Panc1 (cell line): ENCODE measurements at regions not wholly inside any gene's neighbourhood (a gene's known extent, or its start where the extent isn't known, plus 50 kb on each side); places are given as distances from the start of the nearest gene placed in this dataset.

Experiments
- ATAC-seq: fragments of 200-7000 bp; cut with Tn5 transposase; 2 replicates; pipeline ENCODE4 v1.9.1; 2020; ENCODE audit warnings: mild to moderate bottlenecking, moderate library complexity
- BruUV-seq: library from RNA; stranded (reverse); fragments of 400-500 nt; replicated peaks from 2 replicates; lab custom pipeline; 2021; lab: Mats Ljungman, UMichigan
- CTCF ChIA-PET: fragments of 300-600 bp; sonication (Branson Sonifier 250); formaldehyde crosslinking; loops from one replicate; lab custom pipeline; 2022; ENCODE audit warnings: antibody characterized with exemption; lab: Charles Lee
- POLR2A ChIA-PET: fragments of 300-600 bp; sonication (Branson Sonifier 250); formaldehyde crosslinking; loops from one replicate; lab custom pipeline; 2022; ENCODE audit warnings: antibody characterized with exemption; lab: Charles Lee
- DNase-seq: peaks from one replicate; pipeline ENCODE4 v3.0.0-alpha.2; 2010; ENCODE audit warnings: low read depth, low spot score
- H3K27ac ChIP-seq: 2 replicates; pipeline ENCODE4 v1.5.1; 2011; ENCODE audit warnings: mild to moderate bottlenecking, low read length, inconsistent platforms
- H3K27me3 ChIP-seq: fragments of 200-500 bp; sonication (Bioruptor generic); 2 replicates; pipeline ENCODE4 v1.6.0; 2014; ENCODE audit warnings: low read length, inconsistent platforms; ENCODE audit not compliant: control insufficient read depth, insufficient read depth
- H3K36me3 ChIP-seq: fragments of 200-500 bp; sonication (Bioruptor generic); 2 replicates; pipeline ENCODE4 v1.5.1; 2014; ENCODE audit warnings: inconsistent platforms, mild to moderate bottlenecking, low read length, moderate library complexity; ENCODE audit not compliant: control insufficient read depth, insufficient read depth
- H3K4me1 ChIP-seq: 2 replicates; pipeline ENCODE4 v1.5.1; 2011; ENCODE audit warnings: inconsistent platforms, mild to moderate bottlenecking, low read length, moderate library complexity; ENCODE audit not compliant: control insufficient read depth, insufficient read depth
- H3K4me3 ChIP-seq, 2 experiments: 2 replicates each; pipeline ENCODE4 v1.5.1; 2011 to 2012; ENCODE audit warnings: low read depth in 2 of 2, low read length in 2 of 2, mild to moderate bottlenecking in 2 of 2, inconsistent platforms in 1 of 2, moderate library complexity in 1 of 2
- H3K9me3 ChIP-seq: fragments of 200-500 bp; sonication (Bioruptor generic); 2 replicates; pipeline ENCODE4 v1.5.1; 2014; ENCODE audit warnings: low read depth, mild to moderate bottlenecking, inconsistent platforms, low read length, moderate library complexity; ENCODE audit not compliant: control insufficient read depth, insufficient read depth
- POLR2AphosphoS5 ChIP-seq: IDR thresholded peaks from 2 replicates; pipeline ENCODE4 v1.6.1; 2012; ENCODE audit warnings: mild to moderate bottlenecking, low read depth, low read length, moderate library complexity
- SIN3A ChIP-seq: IDR thresholded peaks from 2 replicates; pipeline ENCODE4 v1.6.1; 2012; ENCODE audit warnings: low read depth, mild to moderate bottlenecking, low read length, moderate library complexity, borderline replicate concordance; ENCODE audit not compliant: insufficient read depth
- TCF7L2 ChIP-seq: IDR thresholded peaks from 2 replicates; pipeline ENCODE4 v1.6.1; 2011; ENCODE audit warnings: mild to moderate bottlenecking, low read depth, low read length, inconsistent platforms
- in situ Hi-C: cut with HindIII; loops from 2 replicates; pipeline ENCODE4 v1.10.0; 2016; ENCODE audit warnings: low sequenced_read_pairs, low pct_unique_long_range_greater_than_20kb
- intact Hi-C: fragments of 100-400 bp; cut with micrococcal nuclease; formaldehyde crosslinking; loops from one replicate; pipeline ENCODE4 v1.10.0; 2022; ENCODE audit not compliant: unreplicated experiment
- TF ChIP-seq, protein P1 (sequence below), 2 experiments: IDR thresholded peaks; 2 replicates each; pipeline ENCODE4 v1.6.1; 2011 to 2012; ENCODE audit warnings: low read depth in 2 of 2, control low read depth in 1 of 2, low read length in 1 of 2, mild to moderate bottlenecking in 1 of 2, moderate library complexity in 1 of 2; ENCODE audit not compliant: insufficient read depth in 1 of 2
- TF ChIP-seq, protein P2 (sequence below): fragments of 450-650 bp; IDR thresholded peaks from 2 replicates; pipeline ENCODE4 v1.5.1; 2017; ENCODE audit warnings: mild to moderate bottlenecking

DNA sequence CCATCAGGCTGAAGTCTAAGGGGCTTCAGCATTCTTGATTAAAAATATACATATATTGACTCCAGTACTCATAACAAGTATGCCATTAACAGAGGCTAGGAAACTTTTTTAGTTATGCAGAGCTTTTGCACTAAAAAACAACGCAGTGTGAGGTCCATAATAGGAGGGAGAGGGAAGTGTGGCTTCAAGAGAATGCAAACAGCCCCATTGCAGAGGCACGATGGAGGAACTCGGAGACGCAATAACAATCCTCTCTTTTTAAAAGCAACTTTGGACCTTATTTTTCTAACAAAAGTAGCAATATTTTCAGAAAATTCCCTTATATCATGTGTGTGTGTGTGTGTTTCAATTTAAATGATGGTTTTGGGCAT, 150.0 kb upstream of the PTCH1 start:
- H3K27ac ChIP-seq, result no peak overlapping the region
- peaks cover 6% of the 10 kb centered on the region; the same call in 1 of the 2 replicates for H3K27me3 ChIP-seq
- ChIA-PET CTCF (no interaction called here), POLR2A (no interaction called here)
- no TSS peak for BruUV-seq
- H3K4me3 ChIP-seq, result no peak overlapping the region
- DNase-seq (no peak), ATAC-seq (no peak)
- no peak for TF ChIP-seq POLR2AphosphoS5
- TF ChIP-seq, protein P1, sequence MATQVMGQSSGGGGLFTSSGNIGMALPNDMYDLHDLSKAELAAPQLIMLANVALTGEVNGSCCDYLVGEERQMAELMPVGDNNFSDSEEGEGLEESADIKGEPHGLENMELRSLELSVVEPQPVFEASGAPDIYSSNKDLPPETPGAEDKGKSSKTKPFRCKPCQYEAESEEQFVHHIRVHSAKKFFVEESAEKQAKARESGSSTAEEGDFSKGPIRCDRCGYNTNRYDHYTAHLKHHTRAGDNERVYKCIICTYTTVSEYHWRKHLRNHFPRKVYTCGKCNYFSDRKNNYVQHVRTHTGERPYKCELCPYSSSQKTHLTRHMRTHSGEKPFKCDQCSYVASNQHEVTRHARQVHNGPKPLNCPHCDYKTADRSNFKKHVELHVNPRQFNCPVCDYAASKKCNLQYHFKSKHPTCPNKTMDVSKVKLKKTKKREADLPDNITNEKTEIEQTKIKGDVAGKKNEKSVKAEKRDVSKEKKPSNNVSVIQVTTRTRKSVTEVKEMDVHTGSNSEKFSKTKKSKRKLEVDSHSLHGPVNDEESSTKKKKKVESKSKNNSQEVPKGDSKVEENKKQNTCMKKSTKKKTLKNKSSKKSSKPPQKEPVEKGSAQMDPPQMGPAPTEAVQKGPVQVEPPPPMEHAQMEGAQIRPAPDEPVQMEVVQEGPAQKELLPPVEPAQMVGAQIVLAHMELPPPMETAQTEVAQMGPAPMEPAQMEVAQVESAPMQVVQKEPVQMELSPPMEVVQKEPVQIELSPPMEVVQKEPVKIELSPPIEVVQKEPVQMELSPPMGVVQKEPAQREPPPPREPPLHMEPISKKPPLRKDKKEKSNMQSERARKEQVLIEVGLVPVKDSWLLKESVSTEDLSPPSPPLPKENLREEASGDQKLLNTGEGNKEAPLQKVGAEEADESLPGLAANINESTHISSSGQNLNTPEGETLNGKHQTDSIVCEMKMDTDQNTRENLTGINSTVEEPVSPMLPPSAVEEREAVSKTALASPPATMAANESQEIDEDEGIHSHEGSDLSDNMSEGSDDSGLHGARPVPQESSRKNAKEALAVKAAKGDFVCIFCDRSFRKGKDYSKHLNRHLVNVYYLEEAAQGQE (IDR thresholded peaks at IDR 0.05; ENCODE audit: insufficient read depth in 1 of 2, low read depth in 2 of 2, low read length in 1 of 2), result no peak
- no peak for TF ChIP-seq SIN3A
- TF ChIP-seq, protein P2, sequence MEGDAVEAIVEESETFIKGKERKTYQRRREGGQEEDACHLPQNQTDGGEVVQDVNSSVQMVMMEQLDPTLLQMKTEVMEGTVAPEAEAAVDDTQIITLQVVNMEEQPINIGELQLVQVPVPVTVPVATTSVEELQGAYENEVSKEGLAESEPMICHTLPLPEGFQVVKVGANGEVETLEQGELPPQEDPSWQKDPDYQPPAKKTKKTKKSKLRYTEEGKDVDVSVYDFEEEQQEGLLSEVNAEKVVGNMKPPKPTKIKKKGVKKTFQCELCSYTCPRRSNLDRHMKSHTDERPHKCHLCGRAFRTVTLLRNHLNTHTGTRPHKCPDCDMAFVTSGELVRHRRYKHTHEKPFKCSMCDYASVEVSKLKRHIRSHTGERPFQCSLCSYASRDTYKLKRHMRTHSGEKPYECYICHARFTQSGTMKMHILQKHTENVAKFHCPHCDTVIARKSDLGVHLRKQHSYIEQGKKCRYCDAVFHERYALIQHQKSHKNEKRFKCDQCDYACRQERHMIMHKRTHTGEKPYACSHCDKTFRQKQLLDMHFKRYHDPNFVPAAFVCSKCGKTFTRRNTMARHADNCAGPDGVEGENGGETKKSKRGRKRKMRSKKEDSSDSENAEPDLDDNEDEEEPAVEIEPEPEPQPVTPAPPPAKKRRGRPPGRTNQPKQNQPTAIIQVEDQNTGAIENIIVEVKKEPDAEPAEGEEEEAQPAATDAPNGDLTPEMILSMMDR, result no peak
- no peak for TF ChIP-seq TCF7L2
- no peaks in the 10 kb centered on the region for H3K9me3 ChIP-seq
- in situ Hi-C loops, result no loop called here
- no peaks in the 10 kb centered on the region for H3K36me3 ChIP-seq
- H3K4me1 ChIP-seq, result no peaks in the 10 kb centered on the region
- intact Hi-C loops, result no loop called here

DNA sequence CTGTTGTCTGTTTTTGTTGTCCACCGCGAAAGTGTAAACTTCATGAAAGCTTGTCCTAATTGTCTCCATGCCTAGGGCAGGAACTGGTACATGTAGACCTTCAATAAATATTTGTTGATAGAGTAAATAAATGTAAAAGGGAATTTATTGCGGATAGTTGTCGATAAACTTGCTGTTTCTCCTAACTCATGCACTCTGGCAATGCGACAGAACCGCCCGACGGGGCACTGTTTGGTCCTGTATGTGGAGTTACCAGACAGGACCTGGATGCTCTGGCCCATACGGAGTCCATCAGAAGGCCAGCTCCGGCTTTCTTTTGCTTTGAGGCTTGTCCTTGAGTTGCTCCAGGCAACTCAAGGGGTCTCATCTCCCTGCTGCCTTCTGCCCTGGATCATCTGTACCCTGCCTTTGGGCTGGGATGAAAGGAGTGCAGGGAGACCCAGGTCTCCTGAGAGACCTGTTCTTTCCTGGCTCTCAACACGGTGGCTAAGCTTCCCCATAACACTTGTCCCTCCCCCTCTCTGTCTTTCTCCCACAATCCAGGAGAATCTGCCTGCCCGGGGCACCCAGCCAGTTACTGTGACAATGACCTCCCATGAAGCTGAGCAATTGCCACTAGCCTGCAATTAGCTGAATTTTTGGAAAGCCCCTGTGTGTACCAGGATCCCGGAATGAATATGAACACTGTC, 149.5 kb upstream of the PTCH1 start:
- ATAC-seq, result no peak
- no TSS peak for BruUV-seq
- ChIA-PET POLR2A (no interaction called here), CTCF (no interaction called here)
- peaks cover 6% of the 10 kb centered on the region; the same call in 1 of the 2 replicates for H3K27me3 ChIP-seq
- H3K27ac ChIP-seq, result no peak overlapping the region
- H3K4me3 ChIP-seq, result no peak overlapping the region
- intact Hi-C loops, result no loop called here
- no peaks in the 10 kb centered on the region for H3K9me3 ChIP-seq
- no peak for DNase-seq
- TF ChIP-seq SIN3A (no peak), POLR2AphosphoS5 (no peak), TCF7L2 (no peak)
- TF ChIP-seq, protein P2, result no peak
- TF ChIP-seq, protein P1 (IDR thresholded peaks at IDR 0.05; ENCODE audit: insufficient read depth in 1 of 2, low read depth in 2 of 2, low read length in 1 of 2), result no peak
- in situ Hi-C loops, result no loop called here
- H3K4me1 ChIP-seq, result no peaks in the 10 kb centered on the region
- H3K36me3 ChIP-seq, result no peaks in the 10 kb centered on the region
